HG03342 (cell line): ENCODE measurements at regions not wholly inside any gene's neighbourhood (a gene's known extent, or its start where the extent isn't known, plus 50 kb on each side); places are given as distances from the start of the nearest gene placed in this dataset.

ENCODE experiments used
- ATAC-seq: cut with Tn5 transposase; IDR thresholded peaks from one replicate; pipeline ENCODE4 v1.9.1; 2021; ENCODE audit warnings: mild to moderate bottlenecking, moderate library complexity; ENCODE audit not compliant: unreplicated experiment

- ATAC-seq: no peak
These were observed 432.2 kb upstream of the SPRED2 start for GRCh38 chr2:65864619-65865018.

GRCh38 chr2:65863713-65864112 lies 431.3 kb upstream of the SPRED2 start:
- ATAC-seq: no peak

- ATAC-seq: no peak
These were observed 424.5 kb upstream of the SPRED2 start for GRCh38 chr2:65856928-65857327.

- ATAC-seq: no peak
These were observed 424.0 kb upstream of the SPRED2 start for GRCh38 chr2:65856423-65856822.

GRCh38 chr2:65850695-65851094 lies 418.3 kb upstream of the SPRED2 start:
- no peak for ATAC-seq

GRCh38 chr2:65846989-65847678 lies 414.7 kb upstream of the SPRED2 start:
- ATAC-seq: no peak

- no peak for ATAC-seq
These were observed 413.2 kb upstream of the SPRED2 start for GRCh38 chr2:65845442-65846182.

GRCh38 chr2:65842104-65842503 lies 409.7 kb upstream of the SPRED2 start:
- ATAC-seq: no peak

- no peak for ATAC-seq
These were observed 403.7 kb upstream of the SPRED2 start for GRCh38 chr2:65835975-65836549.

GRCh38 chr2:65834771-65835475 lies 402.5 kb upstream of the SPRED2 start:
- no peak for ATAC-seq

GRCh38 chr2:65834062-65834461 lies 401.7 kb upstream of the SPRED2 start:
- ATAC-seq: no peak

- no peak for ATAC-seq
These were observed 399.1 kb upstream of the SPRED2 start for GRCh38 chr2:65831509-65831908.

- ATAC-seq: no peak
These were observed 394.2 kb upstream of the SPRED2 start for GRCh38 chr2:65826567-65826966.

- no peak for ATAC-seq
These were observed 391.1 kb upstream of the SPRED2 start for GRCh38 chr2:65823511-65823910.

GRCh38 chr2:65820454-65820853 lies 388.1 kb upstream of the SPRED2 start:
- ATAC-seq: no peak

GRCh38 chr2:65819963-65820362 lies 387.6 kb upstream of the SPRED2 start:
- no peak for ATAC-seq

GRCh38 chr2:65818873-65819451 lies 386.6 kb upstream of the SPRED2 start:
- no peak for ATAC-seq

- ATAC-seq: no peak
These were observed 381.3 kb upstream of the SPRED2 start for GRCh38 chr2:65813631-65814173.

GRCh38 chr2:65812887-65813286 lies 380.5 kb upstream of the SPRED2 start:
- ATAC-seq: no peak

- ATAC-seq: no peak
These were observed 375.5 kb upstream of the SPRED2 start for GRCh38 chr2:65807942-65808341.

GRCh38 chr2:65804777-65805176 lies 372.4 kb upstream of the SPRED2 start:
- ATAC-seq: no peak
